Liver (tissue), 3 donors: ENCODE measurements at regions not wholly inside any gene's neighbourhood (a gene's known extent, or its start where the extent isn't known, plus 50 kb on each side); places are given as distances from the start of the nearest gene placed in this dataset.

Experiments used
- NR2F2 ChIP-seq: IDR thresholded peaks from 2 replicates; pipeline ENCODE4 v1.6.1; 2016; ENCODE audit warnings: antibody characterized with exemption
- RAD21 ChIP-seq, 2 donors: IDR thresholded peaks; 2 replicates each; pipeline ENCODE4 v1.6.1; 2016; ENCODE audit warnings: antibody characterized with exemption in 2 of 2, mild to moderate bottlenecking in 2 of 2
- TF ChIP-seq, protein P1 (sequence below): fragments of 150-350 bp; IDR thresholded peaks from 2 replicates; pipeline ENCODE4 v1.5.1; 2017; ENCODE audit warnings: improper control_type of control experiment, low read depth, low read length; ENCODE audit not compliant: missing input control
- TF ChIP-seq, protein P2 (sequence below): IDR thresholded peaks from 2 replicates; pipeline ENCODE4 v1.6.1; 2016; ENCODE audit warnings: antibody characterized with exemption, mild to moderate bottlenecking
- TF ChIP-seq, protein P3 (sequence below): IDR thresholded peaks from 2 replicates; pipeline ENCODE4 v1.6.1; 2016; ENCODE audit warnings: antibody characterized with exemption
- TF ChIP-seq, protein P4 (sequence below): IDR thresholded peaks from 2 replicates; pipeline ENCODE4 v1.6.1; 2016; ENCODE audit warnings: antibody characterized with exemption
- donor health status: healthy.
- donor health status: healthy.

DNA sequence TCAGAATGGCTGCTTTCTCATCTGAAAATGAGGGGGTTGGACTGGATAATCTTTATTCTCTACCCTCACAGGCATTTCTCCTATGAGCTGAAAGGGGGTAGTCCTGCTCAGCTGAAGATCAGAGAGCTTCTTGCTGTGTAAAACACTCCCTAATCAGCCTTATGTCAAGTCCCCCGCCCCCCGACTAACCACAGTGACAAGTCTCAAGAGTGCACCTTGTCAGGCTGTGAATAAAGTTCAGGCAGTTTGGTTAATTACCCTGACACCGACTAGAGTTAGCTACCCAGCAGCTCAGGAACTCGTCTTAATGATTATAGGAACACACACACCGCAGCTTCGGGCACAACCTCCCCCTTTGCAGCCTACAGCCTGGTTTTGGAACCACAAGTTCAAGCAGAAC lies 513.7 kb downstream of the RPS24 start:
- TF ChIP-seq, protein P1, sequence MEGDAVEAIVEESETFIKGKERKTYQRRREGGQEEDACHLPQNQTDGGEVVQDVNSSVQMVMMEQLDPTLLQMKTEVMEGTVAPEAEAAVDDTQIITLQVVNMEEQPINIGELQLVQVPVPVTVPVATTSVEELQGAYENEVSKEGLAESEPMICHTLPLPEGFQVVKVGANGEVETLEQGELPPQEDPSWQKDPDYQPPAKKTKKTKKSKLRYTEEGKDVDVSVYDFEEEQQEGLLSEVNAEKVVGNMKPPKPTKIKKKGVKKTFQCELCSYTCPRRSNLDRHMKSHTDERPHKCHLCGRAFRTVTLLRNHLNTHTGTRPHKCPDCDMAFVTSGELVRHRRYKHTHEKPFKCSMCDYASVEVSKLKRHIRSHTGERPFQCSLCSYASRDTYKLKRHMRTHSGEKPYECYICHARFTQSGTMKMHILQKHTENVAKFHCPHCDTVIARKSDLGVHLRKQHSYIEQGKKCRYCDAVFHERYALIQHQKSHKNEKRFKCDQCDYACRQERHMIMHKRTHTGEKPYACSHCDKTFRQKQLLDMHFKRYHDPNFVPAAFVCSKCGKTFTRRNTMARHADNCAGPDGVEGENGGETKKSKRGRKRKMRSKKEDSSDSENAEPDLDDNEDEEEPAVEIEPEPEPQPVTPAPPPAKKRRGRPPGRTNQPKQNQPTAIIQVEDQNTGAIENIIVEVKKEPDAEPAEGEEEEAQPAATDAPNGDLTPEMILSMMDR = no peak
- TF ChIP-seq NR2F2 (no peak), RAD21 (IDR thresholded peaks at IDR 0.05) (no peak)
- TF ChIP-seq, protein P2, sequence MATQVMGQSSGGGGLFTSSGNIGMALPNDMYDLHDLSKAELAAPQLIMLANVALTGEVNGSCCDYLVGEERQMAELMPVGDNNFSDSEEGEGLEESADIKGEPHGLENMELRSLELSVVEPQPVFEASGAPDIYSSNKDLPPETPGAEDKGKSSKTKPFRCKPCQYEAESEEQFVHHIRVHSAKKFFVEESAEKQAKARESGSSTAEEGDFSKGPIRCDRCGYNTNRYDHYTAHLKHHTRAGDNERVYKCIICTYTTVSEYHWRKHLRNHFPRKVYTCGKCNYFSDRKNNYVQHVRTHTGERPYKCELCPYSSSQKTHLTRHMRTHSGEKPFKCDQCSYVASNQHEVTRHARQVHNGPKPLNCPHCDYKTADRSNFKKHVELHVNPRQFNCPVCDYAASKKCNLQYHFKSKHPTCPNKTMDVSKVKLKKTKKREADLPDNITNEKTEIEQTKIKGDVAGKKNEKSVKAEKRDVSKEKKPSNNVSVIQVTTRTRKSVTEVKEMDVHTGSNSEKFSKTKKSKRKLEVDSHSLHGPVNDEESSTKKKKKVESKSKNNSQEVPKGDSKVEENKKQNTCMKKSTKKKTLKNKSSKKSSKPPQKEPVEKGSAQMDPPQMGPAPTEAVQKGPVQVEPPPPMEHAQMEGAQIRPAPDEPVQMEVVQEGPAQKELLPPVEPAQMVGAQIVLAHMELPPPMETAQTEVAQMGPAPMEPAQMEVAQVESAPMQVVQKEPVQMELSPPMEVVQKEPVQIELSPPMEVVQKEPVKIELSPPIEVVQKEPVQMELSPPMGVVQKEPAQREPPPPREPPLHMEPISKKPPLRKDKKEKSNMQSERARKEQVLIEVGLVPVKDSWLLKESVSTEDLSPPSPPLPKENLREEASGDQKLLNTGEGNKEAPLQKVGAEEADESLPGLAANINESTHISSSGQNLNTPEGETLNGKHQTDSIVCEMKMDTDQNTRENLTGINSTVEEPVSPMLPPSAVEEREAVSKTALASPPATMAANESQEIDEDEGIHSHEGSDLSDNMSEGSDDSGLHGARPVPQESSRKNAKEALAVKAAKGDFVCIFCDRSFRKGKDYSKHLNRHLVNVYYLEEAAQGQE = no peak
- TF ChIP-seq, protein P3, sequence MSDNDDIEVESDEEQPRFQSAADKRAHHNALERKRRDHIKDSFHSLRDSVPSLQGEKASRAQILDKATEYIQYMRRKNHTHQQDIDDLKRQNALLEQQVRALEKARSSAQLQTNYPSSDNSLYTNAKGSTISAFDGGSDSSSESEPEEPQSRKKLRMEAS = no peak
- TF ChIP-seq, protein P4, sequence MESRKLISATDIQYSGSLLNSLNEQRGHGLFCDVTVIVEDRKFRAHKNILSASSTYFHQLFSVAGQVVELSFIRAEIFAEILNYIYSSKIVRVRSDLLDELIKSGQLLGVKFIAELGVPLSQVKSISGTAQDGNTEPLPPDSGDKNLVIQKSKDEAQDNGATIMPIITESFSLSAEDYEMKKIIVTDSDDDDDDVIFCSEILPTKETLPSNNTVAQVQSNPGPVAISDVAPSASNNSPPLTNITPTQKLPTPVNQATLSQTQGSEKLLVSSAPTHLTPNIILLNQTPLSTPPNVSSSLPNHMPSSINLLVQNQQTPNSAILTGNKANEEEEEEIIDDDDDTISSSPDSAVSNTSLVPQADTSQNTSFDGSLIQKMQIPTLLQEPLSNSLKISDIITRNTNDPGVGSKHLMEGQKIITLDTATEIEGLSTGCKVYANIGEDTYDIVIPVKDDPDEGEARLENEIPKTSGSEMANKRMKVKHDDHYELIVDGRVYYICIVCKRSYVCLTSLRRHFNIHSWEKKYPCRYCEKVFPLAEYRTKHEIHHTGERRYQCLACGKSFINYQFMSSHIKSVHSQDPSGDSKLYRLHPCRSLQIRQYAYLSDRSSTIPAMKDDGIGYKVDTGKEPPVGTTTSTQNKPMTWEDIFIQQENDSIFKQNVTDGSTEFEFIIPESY = no peak
